ENCODE measurements at regions not wholly inside any gene's neighbourhood (a gene's known extent, or its start where the extent isn't known, plus 50 kb on each side); places are given as distances from the start of the nearest gene placed in this dataset.

DNA sequence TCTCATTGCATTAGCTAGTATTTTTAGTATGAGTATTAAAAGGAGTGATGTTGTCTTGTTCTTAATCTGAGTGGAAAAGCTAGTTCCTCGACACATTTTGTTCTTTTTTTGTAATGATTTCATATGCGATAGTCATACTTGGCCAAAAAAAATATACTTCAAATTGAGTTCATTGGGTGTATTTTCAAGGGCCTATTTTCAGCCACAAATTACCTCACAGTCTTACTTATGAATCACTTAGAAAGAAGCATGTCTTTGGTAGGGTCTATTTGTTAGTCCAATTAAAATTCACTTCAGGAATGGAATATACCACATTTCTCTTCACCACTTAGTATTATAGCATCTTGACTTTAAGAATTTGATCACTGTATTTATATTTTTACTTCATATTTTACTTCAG lies 337.2 kb downstream of the CDH11 start:
- TF ChIP-seq, protein P1, sequence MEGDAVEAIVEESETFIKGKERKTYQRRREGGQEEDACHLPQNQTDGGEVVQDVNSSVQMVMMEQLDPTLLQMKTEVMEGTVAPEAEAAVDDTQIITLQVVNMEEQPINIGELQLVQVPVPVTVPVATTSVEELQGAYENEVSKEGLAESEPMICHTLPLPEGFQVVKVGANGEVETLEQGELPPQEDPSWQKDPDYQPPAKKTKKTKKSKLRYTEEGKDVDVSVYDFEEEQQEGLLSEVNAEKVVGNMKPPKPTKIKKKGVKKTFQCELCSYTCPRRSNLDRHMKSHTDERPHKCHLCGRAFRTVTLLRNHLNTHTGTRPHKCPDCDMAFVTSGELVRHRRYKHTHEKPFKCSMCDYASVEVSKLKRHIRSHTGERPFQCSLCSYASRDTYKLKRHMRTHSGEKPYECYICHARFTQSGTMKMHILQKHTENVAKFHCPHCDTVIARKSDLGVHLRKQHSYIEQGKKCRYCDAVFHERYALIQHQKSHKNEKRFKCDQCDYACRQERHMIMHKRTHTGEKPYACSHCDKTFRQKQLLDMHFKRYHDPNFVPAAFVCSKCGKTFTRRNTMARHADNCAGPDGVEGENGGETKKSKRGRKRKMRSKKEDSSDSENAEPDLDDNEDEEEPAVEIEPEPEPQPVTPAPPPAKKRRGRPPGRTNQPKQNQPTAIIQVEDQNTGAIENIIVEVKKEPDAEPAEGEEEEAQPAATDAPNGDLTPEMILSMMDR (optimal IDR thresholded peaks at IDR 0.05 in 1 of 3, IDR thresholded peaks at IDR 0.05 in 1 of 3, conservative IDR thresholded peaks at IDR 0.05 in 1 of 3; ENCODE audit: extremely low read depth in 1 of 3, insufficient read depth in 2 of 3, low read length in 3 of 3) = no peak
- TF ChIP-seq EZH2 (IDR thresholded peaks at IDR 0.05; ENCODE audit: low read length) = no peak

Measured in keratinocyte (primary cell).